Body of pancreas (tissue), 4 donors: ENCODE measurements at regions not wholly inside any gene's neighbourhood (a gene's known extent, or its start where the extent isn't known, plus 50 kb on each side); places are given as distances from the start of the nearest gene placed in this dataset.

Source experiments
- POLR2A ChIP-seq, 3 donors: fragments of 450-650 bp; IDR thresholded peaks; one replicate each; pipeline ENCODE4 v1.6.1; 2016; ENCODE audit warnings: antibody characterized with exemption in 3 of 3, mild to moderate bottlenecking in 2 of 3
- TF ChIP-seq, protein P1 (sequence below), 7 experiments: fragments of 450-650 bp in 4 of 7; fragments of 200-600 bp in 3 of 7; sonication (generic) in 3 of 7; IDR thresholded peaks; one replicate each; pipeline ENCODE4 v1.5.1; 2016 to 2019; ENCODE audit warnings: antibody characterized with exemption in 7 of 7

DNA sequence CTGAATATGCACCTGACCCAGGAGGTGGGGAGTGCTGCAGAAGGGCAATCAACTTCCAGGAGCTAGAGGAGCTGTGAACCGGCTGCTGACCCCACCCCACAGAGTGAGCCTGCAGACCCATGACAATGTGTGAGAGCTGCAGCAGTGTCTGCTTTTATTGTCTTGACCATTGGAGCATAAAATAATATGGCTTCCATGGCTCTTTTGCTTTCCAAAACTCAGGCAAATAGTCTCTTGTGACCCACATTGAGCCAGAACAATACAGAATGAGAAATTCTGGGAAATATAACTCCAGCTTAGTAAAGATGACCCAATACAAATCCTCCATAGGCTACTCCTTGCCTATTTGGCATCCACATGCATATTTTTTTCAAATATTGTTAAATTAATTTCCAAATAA is 309.6 kb downstream of the PYDC2 start:
- TF ChIP-seq POLR2A (IDR thresholded peaks at IDR 0.05), result no peak
- TF ChIP-seq, protein P1, sequence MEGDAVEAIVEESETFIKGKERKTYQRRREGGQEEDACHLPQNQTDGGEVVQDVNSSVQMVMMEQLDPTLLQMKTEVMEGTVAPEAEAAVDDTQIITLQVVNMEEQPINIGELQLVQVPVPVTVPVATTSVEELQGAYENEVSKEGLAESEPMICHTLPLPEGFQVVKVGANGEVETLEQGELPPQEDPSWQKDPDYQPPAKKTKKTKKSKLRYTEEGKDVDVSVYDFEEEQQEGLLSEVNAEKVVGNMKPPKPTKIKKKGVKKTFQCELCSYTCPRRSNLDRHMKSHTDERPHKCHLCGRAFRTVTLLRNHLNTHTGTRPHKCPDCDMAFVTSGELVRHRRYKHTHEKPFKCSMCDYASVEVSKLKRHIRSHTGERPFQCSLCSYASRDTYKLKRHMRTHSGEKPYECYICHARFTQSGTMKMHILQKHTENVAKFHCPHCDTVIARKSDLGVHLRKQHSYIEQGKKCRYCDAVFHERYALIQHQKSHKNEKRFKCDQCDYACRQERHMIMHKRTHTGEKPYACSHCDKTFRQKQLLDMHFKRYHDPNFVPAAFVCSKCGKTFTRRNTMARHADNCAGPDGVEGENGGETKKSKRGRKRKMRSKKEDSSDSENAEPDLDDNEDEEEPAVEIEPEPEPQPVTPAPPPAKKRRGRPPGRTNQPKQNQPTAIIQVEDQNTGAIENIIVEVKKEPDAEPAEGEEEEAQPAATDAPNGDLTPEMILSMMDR (IDR thresholded peaks at IDR 0.05), result no peak
